NCI-H1436 treated with DMSO at 0.1 percent for 48 hours (cell line): ENCODE measurements at regions not wholly inside any gene's neighbourhood (a gene's known extent, or its start where the extent isn't known, plus 50 kb on each side); places are given as distances from the start of the nearest gene placed in this dataset.

Experiments used
- DNase-seq: peaks from one replicate; lab custom pipeline; 2025; lab: John Stamatoyannopoulos, UW

- DNase-seq: no peak
Observed at GRCh38 chr3:132898141-132898540, 140.1 kb upstream of the TMEM108 start.

GRCh38 chr3:132892956-132893355, 145.2 kb upstream of the TMEM108 start:
- no peak for DNase-seq

DNA sequence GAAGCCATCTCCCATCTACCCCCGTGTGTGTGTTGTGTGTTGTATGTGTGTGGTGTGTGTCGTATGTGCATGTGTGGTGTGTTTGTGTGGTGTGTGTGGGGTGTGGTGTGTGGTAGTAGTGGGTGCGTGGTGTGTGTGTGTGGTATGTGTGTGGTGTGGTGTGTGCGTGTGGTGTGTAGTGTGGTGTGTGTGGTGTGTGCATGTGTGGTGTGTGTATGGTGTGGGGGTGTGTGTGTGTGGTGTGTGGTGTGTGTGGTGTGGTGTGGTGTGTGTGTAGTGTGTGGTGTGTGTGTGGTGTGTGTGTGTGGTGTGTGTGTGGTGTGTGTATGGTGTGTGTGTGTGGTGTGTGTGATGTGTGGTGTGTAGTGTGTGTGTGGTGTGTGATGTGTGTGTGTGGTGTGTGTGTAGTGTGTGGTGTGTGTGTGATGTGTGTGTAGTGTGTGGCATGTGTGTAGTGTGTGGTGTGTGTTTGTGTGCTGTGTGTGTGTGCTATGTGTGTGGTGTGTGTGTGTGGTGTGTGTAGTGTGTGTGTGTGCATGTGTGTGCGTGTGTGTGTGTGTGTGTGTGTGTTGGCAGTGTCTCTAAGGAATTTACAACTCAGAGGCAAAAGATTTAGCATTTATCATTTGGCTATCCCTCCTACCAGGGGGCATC, 156.3 kb upstream of the TMEM108 start:
- no peak for DNase-seq

GRCh38 chr3:132880986-132881385, 157.2 kb upstream of the TMEM108 start:
- DNase-seq: no peak

DNA sequence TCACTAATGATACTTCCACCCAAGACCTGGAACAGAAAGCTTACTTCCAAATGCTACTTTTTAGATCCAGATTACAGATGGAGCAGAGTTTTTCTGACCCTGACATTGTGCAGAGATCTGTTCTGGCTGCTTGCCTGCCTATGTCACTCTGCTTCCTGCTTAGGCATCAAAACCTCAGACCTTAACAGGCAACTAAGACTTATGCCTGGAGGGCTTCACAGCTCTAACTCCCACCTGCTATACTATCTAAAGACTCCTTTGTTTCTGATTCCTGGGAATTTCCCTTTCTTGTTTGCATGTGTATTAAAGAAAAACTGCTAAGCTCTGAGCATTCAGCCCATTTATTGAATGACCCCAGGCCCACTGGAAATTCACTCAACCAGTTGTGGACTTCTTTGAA, 157.4 kb upstream of the NPHP3 start:
- no peak for DNase-seq

GRCh38 chr3:132874701-132875100, 152.5 kb upstream of the NPHP3 start:
- no peak for DNase-seq

- no peak for DNase-seq
Observed at GRCh38 chr3:132872711-132873110, 150.5 kb upstream of the NPHP3 start.

- DNase-seq: no peak
Observed at GRCh38 chr3:132871956-132872355, 149.7 kb upstream of the NPHP3 start.

- DNase-seq: peak; percentile 84
Observed at GRCh38 chr3:132870541-132870940, 148.3 kb upstream of the NPHP3 start.

- DNase-seq: no peak
Observed at GRCh38 chr3:132867956-132868355, 145.7 kb upstream of the NPHP3 start.

- no peak for DNase-seq
Observed at GRCh38 chr3:132867526-132867925, 145.3 kb upstream of the NPHP3 start.

GRCh38 chr3:132857317-132857716, 135.1 kb upstream of the NPHP3 start:
- DNase-seq: no peak

GRCh38 chr3:132854856-132855535, 132.8 kb upstream of the NPHP3 start:
- DNase-seq: peak; percentile 74

DNA sequence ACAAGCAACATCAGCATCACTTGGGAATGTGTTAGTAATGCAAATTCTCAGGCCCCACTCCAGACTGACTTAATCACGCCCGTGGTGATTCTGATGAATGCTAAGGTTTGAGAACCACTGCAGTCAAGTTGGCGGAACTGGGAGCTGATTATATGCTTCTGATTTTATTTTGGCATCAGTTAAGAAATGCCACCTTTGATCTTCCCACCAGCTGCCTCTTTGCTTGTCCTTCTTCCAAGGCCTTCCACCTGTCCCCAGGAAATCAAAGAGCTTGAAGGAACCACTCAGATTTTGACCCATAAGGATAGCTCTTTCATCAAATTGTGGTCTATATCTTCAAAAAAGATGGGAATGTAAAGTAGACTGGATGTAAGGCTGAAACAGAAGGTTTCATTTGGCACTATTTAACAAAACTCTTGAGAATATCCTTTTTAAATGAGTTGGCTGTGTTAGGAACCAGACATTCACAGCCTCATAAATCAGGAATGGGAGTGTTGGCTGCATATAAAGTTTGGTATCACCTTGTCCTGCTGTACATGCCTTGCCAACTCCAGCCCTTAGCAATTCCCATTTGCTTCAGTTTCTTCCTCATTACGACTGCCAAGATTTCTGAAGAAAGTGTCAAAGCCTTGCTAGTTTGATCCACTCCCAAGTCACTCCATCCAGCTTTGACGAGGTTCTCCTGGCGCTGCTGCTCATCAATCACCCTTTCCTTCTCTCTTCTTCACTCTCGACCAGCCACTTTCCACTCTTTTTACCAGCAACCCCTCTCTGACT, 125.8 kb upstream of the NPHP3 start:
- no peak for DNase-seq

GRCh38 chr3:132843851-132844553, 121.8 kb upstream of the NPHP3 start:
- no peak for DNase-seq

- no peak for DNase-seq
Observed at GRCh38 chr3:132843349-132843748, 121.1 kb upstream of the NPHP3 start.

DNA sequence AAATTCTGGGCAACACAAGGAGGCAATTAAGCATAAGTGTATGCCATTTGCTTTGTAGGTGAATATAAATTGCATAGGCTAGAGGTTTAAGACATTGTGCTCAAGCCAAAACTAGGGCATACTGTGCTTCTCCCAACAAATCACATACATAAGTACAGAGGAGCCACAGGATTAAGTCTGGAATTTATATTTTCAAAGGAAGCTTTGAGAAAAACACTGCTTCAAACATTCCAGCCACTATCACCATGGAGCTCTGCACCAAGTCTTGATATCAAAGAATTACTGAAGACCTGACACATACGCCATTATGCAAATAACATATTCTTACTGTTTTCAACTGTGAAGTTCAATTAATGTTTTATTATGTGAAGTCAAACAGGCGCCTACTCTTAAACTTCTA, 119.4 kb upstream of the NPHP3 start:
- peak; percentile 36 for DNase-seq

GRCh38 chr3:132840201-132840700, 118.0 kb upstream of the NPHP3 start:
- DNase-seq: no peak

- DNase-seq: no peak
Observed at GRCh38 chr3:132838477-132838876, 116.3 kb upstream of the NPHP3 start.

GRCh38 chr3:132837615-132838014, 115.4 kb upstream of the NPHP3 start:
- no peak for DNase-seq

DNA sequence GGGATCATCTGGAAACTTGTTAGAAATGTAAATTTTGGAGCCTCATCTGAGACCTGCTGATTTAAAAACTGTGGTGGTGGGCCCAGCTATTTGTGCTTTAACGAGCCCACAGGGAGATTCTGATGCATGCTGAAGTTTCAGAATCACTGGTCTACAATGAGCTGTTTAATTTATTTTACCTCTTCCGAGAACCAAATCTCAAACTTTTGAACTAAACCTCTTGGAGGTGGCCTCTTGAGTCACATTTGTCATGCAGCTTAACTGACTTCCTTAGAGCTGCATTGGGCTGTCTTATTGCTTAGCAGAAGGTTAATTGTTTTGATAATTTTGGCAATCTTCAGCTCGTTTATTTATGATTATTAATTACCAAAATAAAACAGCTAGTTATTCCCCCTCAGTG, 112.1 kb upstream of the NPHP3 start:
- DNase-seq: no peak

DNA sequence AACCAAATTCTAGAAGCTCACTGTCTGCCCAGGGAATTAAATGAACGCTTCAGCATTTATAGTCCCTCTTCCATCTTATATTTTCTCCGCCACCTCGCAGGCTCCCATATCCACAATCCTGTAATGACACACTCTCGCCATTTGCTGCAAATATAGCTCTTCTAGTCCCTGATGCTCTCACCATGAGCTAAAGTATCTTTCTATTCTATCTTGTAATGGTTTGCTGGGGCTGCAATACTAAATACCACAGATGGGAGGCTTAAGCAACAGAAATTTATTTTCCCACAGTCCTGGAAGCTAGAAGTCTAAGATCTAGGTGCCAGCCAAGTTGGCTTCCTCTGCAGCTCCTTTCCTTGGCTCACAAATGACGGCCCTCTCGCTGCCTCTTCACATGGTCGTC, 106.9 kb upstream of the NPHP3 start:
- DNase-seq: no peak
